D721Med (cell line): ENCODE measurements at regions not wholly inside any gene's neighbourhood (a gene's known extent, or its start where the extent isn't known, plus 50 kb on each side); places are given as distances from the start of the nearest gene placed in this dataset.
"Not testable (repeated sequence)": the region's sequence is repeated elsewhere in the genome, so short reads cannot be mapped to it uniquely, and the experiment has no call there.

Source experiments
- DNase-seq: peaks from one replicate; pipeline ENCODE4 v3.0.0; 2011; ENCODE audit warnings: low spot score; ENCODE audit not compliant: insufficient read length
- FAIRE-seq: peaks from 2 replicates; lab custom pipeline; 2011; peaks lifted over from hg19 to GRCh38; lab: Jason Lieb, UNC
- TF ChIP-seq, protein P1 (sequence below): IDR thresholded peaks from 2 replicates; pipeline ENCODE4 v1.5.1; 2012; ENCODE audit warnings: mild to moderate bottlenecking, control low read depth; ENCODE audit not compliant: insufficient read depth; ENCODE audit errors: missing control alignments

DNA sequence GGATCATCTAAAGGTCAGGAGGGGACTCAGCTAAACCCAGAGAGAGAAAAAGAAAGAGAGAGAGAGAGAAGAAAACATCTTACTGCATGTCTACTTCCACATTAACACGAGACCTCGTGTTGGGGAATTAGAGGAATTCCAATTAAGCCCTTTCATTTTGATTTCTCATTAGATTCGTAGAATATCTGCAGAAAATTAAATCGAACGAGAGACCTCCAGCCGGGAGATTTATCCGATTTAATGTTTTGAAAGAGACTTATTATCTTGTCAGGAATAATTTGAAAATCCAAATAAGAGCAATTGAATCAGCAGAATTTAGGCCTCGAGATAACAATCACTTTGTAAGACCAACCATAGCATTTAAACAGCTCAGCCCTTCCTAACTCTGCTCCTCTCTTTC is 175.6 kb downstream of the ABCC12 start:
- DNase-seq (no peak), FAIRE-seq (no peak)
- TF ChIP-seq, protein P1, sequence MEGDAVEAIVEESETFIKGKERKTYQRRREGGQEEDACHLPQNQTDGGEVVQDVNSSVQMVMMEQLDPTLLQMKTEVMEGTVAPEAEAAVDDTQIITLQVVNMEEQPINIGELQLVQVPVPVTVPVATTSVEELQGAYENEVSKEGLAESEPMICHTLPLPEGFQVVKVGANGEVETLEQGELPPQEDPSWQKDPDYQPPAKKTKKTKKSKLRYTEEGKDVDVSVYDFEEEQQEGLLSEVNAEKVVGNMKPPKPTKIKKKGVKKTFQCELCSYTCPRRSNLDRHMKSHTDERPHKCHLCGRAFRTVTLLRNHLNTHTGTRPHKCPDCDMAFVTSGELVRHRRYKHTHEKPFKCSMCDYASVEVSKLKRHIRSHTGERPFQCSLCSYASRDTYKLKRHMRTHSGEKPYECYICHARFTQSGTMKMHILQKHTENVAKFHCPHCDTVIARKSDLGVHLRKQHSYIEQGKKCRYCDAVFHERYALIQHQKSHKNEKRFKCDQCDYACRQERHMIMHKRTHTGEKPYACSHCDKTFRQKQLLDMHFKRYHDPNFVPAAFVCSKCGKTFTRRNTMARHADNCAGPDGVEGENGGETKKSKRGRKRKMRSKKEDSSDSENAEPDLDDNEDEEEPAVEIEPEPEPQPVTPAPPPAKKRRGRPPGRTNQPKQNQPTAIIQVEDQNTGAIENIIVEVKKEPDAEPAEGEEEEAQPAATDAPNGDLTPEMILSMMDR = no peak

DNA sequence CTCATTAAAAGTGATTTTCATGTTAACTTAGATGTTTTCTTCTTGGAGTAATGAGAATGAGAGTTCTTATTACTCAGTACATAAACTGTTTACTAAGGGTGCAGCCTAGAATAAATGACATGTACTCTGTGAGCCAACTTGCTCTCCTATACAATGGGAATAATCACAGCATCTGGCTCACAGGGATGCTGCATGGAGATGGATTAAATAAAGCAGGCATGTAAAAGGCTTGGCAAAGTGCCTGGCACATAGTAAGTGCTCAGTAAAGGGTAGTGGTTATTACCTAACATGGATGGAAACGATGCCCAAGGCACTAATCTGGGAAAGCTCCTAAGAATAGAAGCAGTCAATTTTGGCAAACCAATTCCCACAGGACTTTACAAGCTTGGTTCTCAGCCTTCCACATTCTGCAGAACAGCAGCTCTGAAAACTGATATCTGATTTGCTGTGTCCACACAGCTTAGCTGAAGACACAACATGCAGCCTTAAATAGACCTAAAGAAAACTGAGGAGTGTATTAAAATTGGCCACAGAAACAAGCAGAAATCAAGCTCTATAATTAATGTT is 176.1 kb downstream of the ABCC12 start:
- TF ChIP-seq, protein P1 = no peak
- DNase-seq = no peak
- no peak for FAIRE-seq

DNA sequence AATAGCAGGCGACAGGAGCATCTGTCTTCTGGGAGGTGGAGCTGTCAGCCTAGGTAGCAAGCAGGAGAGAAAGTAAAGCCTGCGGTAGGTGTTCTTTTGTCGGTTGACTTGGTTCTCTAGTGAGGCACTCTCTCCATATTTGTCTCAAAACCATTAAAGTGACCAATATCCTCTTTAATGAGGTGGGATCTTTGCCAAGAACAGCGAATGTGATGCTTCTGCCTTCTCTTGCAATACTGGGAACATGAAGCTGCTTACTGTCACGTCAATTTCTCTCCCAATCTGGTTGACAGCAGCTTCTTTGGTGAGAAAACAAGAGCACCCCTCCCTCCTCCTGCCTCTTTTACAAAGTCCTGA is 176.7 kb downstream of the ABCC12 start:
- FAIRE-seq = no peak
- DNase-seq = no peak
- TF ChIP-seq, protein P1 = no peak

DNA sequence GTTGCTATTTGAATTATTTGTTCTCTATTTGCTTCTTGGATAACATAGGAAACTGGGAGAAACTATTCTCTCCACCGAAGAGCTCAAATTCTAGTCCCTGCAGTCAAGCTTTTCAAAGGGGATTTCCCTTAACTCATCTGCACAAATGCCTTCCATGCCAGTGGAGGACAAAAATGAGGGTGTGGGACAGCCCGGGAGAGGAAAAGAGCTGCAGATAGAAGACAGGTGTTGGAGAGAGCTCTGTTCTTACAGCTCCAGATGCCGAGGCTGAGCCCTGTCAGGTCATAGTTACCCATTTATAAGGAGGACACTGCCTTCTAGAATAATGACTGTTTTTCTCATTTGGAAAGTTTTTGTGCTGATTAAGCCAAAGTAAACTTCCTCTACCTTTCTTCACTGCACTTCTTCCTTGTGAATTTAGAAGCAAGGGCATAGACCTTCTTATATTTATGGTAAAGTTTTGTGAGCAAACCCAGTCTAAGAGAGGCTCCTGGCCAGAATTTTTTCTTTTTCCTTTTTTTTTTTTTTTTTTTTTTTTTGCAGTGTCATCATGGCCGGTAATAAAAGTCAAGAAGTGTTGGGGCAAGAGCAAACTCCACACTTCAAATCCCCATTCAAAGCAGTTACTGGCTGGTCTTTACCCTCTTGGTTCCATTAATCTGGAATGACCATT is 177.2 kb downstream of the ABCC12 start:
- DNase-seq (no peak), FAIRE-seq (no peak)
- TF ChIP-seq, protein P1 = no peak

DNA sequence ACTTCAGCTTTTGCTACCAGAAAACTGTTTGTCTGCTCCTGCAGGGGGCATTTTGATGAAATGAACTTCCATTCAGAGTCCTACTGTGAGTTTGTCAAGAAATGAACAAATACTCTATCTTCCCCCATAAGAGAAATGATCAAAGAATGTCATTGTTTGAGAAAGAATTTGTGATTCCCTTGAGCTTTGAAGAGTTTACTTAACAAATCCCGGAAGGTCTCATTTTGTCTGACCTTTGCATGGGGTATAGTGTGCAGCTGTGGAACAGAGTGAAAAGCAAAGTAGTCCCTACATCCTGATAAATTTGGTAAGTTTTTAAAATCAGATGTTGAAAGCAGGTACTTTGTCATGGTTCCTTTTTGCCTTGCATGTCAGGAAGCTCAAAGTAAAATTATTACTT is 178.0 kb downstream of the ABCC12 start:
- no peak for FAIRE-seq
- DNase-seq = no peak
- TF ChIP-seq, protein P1 = no peak

DNA sequence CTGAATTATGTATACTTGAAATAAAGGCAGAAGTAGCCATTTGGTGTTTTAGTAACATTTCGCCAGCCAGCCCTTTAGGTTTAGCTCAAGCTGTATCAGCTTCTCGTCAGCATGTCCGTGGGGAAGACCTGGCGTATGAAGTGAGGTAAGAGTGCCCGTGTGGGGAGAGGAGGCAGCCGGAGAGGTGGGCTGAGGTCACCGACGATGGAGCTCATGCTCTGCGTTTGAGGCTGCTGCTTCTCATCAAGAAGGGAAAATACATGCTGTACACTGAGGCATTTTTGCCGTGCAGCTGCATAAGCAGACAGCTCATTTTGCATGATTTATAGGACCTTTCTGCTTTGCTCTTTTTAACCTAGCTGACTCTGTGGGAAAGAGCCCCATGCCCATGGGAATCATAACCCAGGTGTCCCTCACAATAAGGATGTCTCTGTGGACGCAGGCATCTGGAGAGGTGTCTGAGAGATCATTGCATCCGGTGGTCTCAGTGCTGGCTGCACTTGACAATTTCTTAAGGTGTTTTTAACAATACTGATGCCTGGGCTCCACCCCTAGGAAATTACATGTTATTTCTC is 179.1 kb downstream of the ABCC12 start:
- no peak for FAIRE-seq
- no peak for DNase-seq
- TF ChIP-seq, protein P1 = no peak

DNA sequence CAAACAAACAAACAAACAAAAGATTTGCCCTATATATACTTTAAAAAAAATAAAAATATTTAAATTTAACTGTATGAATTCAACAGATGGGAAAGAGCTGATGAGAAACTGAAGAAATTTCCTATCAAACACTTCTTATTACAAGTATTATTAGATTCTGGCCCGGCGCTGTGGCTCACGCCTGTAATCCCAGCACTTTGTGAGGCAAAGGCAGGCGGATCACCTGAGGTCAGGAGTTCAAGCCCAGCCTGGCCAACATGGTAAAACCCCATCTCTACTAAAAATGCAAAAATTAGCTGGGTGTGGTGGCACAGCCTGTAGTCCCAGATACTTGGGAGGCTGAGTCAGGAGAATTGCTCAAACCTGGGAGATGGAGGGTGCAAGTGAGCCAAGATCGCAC is 180.8 kb downstream of the ABCC12 start:
- DNase-seq, FAIRE-seq: not testable (repeated sequence)
